GM12874 (cell line): ENCODE measurements at regions not wholly inside any gene's neighbourhood (a gene's known extent, or its start where the extent isn't known, plus 50 kb on each side); places are given as distances from the start of the nearest gene placed in this dataset.

Experiments used
- CTCF ChIP-seq: IDR thresholded peaks from 2 replicates; pipeline ENCODE4 v1.5.1; 2011; ENCODE audit warnings: low read depth, mild to moderate bottlenecking, control low read depth, low read length, moderate library complexity; ENCODE audit not compliant: insufficient read depth

- 0 out of 2 replicates have a peak, but pooled peaks have one; percentile 4 for TF ChIP-seq CTCF
Measured at GRCh38 chr7:119935418-119936025, 337.5 kb upstream of the KCND2 start.

DNA sequence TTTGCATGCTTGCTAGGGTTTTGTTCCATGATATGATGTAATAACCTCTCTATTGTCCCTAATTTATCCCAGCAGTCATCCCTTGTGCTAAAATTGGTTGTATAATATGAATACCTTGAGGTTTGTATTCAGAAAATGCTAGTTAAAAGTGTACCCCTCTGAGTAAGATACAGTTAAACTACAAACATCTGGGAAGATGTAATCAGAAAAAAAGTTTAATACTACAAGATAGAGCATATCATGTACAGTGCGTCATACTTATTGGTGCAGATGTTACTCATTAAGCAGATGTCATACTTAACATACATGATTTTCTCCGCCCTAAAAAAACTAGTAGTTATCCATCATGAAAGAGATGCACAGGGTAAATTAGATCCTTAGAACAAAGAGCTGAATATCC, 336.1 kb upstream of the KCND2 start:
- no peak for TF ChIP-seq CTCF

GRCh38 chr7:119937745-119938144, 335.2 kb upstream of the KCND2 start:
- TF ChIP-seq CTCF, result no peak

DNA sequence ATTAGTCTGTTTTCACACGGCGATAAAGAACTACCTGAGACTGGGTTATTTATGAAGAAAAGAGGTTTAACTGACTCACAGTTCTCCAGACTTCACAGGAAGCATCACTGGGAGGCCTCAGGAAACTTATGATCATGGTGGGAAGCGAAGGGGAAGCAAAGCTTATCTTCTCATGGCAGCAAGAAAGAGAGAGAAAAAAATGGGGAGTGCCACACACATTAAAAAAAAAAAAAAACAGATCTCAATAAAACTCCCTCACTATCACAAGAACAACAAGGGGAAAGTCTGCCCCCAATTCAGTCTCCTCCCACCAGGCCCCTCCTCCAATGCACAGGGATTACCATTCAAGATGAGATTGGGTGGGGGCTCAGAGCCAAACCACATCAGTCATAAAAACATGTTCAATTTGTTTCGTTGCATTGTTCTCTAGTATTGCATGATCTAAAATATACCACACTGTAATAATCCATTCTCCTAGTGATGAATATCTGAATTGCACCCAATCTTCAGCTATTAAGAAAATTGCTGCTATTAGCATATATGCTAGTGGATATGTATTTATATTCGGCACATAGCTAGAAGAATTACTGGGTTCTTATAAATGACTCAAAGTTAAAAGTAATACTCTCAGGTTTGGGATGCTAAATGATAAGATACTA, 328.9 kb upstream of the KCND2 start:
- TF ChIP-seq CTCF, result no peak

- no peak for TF ChIP-seq CTCF
Measured at GRCh38 chr7:119944601-119944972, 328.4 kb upstream of the KCND2 start.

DNA sequence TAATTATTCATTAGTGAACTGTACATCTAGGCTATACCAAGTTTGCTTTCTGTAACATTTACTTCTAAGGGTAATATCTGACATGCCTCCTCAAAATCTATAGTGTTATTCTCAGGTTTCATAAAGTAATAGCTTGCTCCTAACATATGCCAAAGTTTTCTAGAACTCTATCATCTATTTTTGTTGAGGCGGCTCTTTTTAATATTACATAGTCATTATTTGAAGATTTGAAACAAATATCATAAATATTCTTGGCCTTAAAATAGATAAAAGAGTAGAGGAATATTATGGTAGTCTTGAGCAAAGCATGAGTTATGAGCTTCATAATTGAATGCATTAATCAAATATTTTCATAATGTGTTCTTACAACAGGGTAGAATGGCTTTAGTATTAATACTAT, 327.2 kb upstream of the KCND2 start:
- TF ChIP-seq CTCF, result no peak

GRCh38 chr7:119949053-119949452, 323.9 kb upstream of the KCND2 start:
- no peak for TF ChIP-seq CTCF
